NCI-H1694 (cell line): ENCODE measurements at regions not wholly inside any gene's neighbourhood (a gene's known extent, or its start where the extent isn't known, plus 50 kb on each side); places are given as distances from the start of the nearest gene placed in this dataset.
"Not testable (repeated sequence)": the region's sequence is repeated elsewhere in the genome, so short reads cannot be mapped to it uniquely, and the experiment has no call there.

ENCODE experiments used
- DNase-seq: peaks from one replicate; lab custom pipeline; 2025; lab: John Stamatoyannopoulos, UW

DNA sequence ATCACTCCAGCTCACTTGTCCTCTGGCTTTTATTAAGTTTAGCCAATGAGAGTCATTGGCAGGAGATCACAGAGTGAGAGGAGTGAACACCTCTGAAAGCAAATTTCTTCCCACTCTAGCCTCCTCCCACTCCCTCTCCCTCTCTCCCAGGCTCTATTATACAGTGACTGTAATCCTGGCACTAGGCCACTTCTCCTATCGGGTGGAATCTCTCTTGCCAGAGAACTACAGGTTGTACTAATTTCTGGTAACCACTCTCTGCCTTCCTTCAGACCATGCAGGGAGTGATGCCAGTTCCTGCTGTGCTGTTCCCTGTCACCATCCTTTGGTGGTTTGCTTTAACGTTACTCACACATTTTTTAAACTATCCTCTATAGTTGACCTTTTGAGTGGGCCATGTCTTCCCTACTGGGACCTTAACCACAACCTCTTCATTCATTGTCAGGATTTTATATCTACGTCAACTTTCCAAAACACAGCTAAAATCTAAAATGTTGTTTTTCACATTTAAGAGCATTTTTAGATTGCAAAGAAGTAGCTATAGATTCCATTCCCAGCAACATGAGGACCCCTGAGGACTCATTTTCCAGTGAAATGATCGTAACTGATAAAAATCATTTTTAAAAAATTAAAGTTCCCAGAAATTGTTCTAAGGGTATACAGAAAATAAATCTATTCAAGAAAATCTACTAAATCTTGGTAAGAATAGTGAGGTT lies 217.1 kb downstream of the MREG start:
- DNase-seq, result no peak

DNA sequence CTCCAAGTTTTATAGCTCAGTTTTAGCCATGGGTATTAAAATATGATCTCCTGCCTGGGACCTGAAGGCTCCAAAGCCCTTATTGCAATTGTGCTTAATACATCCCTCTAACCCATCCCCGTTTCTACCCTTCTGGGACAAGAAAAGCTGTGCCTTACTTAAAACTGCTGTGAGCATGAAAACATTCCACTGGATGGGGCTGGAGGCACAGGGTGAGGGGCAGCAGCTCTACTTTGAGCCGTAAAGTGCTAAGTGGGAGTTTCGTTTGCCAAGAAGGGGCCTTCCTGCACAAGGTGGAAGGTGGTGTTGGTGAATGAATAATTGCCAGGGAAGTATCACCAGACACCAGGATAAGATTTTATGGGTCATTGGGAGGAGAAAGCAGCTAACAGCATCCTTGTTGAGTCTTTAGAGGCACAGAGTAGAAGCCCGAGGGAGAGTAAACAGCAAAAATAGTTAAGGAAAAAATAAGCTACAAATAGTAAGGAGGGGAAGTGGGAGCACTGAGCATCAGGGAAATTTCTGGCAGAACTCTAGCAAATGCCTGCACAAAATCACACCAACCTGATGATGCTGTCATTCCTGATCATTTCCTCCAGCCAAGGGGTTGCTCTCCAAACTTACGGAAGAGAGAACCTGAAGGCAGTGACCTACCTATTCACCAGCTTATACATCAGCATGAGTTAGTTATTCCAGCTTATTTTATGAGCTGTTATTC lies 218.4 kb downstream of the MREG start:
- DNase-seq, result no peak

DNA sequence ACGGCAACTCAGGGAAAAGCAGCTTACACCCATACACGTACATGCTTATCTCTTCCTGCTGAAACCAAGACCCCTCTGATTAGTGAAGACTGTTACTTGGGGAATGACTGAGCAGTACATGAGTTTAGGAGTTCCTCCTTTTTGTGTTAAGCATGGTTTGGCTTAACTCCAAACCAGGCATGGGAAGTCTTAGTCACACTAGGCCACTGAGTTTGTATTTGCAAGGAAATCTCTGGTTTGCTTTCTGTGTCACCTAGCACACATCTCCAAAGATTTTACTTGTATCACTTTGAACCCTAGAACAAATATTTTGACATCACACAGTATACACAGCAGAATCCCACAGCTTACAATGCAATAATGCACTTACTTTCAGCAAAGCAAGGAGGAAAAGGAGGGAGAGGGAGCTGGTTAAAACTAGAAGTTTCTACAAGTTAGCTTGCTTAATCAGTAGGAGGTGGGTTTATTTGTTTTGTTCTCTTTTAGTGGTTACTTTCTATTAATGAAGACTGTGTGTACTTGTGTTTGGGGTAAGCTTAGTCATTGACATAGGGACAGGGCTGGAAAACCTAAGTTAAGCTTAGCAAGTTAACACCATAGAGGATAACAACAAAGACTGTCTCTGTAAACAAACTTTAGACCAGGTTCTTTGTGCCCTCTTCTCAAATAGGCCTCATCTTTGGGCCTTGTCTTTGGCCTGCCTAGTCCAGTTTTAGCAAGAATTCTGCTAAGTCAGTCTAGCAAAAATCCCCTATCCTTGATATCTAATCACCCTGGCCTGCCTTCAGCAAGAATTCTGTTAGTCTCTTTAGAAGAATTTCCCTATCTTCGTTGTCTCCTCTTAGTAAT lies 219.4 kb downstream of the MREG start:
- no peak for DNase-seq

DNA sequence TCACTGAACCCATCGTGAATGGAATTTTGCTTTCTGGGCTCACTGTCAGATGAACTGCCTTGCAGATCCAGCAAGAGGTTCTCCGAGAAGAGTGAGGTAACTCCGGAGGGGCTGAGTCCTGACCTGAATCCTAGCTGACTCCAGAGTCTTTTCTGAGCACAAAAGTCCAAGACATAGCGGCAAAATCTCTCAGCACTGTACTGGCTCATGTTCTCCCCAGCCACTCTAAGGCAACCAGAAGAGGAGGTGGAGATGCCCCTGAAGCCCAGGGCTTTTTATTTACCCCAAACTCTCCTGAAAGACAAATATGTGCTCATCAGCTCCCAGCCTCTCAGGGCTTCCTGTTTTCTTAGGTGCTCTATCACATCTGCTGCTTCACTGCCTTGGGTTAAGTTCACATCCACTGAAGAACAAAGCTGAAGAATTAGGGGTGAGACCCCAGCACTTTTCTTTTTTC lies 221.8 kb downstream of the MREG start:
- no peak for DNase-seq

DNA sequence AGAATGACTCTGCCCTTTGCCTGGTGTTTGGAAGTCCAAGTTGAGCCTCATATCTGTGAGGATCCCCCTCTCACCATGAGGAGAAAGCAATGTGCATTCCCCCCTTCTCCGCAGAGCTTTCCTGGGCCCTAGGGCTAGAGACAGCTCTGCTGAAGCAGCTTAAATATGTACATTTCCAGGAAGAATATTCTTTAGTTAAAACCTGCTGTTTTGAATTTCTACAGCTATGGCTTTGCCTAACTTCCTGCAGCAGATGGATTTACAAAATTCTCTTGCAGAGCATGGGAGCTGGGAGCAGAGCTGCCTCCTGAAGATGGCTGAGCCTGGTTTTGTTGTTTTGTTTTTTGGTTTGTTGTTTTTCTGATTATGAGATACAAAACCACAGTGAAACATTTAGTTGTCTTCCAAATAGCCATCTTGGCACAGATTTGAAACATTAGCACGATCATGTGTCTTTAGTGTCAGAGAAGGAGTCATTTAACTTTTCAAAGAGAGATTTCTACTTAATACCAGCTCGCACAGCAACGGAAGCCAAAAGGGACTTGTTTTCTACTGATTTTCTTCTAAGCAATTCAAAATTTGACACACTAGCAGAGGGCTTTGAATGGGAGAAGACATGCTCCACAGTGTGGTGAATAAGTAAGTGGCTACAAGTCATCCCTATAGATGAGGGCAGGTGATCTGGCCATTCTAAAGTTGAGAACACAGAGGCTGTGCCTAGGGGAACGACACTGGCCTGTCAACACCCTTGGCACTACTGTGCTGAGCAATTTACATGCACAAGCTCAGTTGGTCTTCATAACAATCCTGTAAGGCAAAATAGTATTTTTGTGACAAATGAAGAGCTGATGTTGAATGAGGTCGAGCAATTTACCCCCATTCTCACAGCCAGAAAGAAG lies 222.6 kb downstream of the MREG start:
- no peak for DNase-seq

DNA sequence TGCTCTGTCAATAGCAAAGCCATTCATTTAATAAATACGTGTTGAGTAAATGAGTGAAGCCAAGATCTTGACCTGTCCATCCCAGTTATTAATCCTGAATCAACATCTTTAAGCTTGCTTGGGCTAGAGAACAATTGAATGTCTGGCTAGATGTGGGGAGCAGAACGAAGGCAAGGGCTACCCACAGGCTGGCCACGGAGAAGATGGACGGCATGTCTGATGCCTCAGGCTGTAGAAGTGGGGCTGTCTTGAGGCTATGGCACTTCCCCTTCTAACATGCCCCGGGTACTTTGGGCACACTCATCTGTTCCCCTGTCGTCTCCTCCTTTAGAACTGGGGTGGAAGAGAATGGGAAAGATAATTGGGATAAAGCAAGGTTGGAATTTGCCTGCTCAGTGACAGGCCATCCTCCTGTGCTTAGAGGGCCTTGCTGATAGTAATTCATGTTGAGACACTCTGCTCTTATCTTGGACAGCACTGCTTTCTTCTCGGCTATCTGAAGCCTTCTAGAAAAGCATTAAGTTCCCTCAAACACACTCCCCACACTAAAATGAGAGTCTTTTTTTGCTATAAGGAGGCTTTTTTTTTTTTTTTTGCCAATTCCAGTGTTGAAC lies 225.7 kb downstream of the MREG start:
- DNase-seq, result no peak

DNA sequence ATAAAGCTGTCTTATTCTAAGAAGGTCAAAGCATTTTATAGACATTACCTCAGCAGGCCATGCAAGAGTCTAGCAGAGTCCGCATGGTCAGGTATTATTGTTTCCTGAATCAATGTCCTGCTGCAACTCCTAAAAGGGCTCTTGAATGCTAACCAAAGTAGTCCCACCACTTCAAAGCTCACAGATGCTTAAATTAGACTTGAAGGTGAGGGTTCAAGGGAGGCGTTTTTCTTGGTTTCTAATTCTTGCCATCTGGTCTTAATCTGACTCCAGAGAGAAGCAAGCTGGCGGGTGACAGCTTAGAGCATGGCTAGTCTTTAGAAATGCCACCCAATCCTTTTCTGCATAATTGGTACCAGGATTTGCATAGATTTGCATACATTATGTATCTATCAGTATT lies 226.3 kb downstream of the MREG start:
- no peak for DNase-seq

DNA sequence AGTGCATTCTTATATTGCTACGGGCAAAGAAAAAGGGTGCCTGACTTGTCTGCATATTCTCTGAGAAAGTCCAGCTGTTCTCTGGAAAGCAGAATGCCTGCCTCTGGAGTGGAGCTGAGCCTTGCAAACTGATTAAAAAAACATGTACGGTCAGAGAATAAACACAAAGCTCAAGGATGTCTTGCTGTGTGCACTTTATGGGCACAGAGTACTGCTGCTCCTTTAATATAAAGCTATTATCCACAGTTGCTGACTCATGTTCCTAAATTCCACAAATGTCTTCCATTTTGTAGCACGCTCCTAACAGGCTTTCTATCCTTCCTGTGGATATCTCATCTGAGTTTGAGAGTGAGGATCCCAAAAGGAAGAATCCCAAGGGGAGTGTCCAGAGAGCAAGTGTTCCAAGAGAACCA lies 229.0 kb downstream of the MREG start:
- no peak for DNase-seq

DNA sequence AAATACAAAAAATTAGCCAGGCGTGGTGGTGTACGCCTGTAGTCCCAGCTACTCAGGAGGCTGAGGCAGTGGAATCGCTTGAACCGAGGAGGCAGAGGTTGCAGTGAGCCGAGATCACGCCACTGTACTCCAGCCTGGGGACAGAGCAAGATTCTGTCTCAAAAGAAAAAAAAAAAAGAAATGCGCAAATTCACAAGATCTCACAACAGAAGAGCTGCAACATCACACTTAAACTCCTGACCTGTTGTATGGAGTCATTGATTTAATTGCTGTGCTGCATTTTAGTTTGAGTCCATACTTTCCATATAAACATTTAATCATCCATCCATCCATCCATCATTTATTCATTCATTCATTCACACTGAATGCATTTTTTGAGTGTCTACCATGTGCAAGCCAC lies 229.7 kb downstream of the MREG start:
- not testable (repeated sequence) for DNase-seq

DNA sequence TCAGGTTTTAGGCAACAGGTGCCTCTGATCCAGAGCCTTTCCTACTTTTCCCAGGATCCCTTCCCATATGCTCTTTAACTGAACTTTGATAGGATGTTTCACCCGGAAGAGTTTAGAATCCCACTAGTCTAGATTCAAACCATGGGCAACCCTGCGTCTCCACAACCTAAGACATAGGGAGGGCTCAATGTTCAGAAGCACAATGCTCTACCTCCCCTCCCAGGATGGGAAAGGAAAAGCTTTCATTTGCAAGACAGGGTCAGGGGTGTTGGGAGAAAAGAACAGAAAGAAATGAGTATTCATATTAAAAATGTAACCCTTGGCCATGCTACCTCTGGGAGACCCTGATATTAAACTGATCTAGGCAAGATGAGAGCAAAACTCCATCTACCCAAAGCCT lies 230.4 kb downstream of the MREG start:
- DNase-seq, result no peak

DNA sequence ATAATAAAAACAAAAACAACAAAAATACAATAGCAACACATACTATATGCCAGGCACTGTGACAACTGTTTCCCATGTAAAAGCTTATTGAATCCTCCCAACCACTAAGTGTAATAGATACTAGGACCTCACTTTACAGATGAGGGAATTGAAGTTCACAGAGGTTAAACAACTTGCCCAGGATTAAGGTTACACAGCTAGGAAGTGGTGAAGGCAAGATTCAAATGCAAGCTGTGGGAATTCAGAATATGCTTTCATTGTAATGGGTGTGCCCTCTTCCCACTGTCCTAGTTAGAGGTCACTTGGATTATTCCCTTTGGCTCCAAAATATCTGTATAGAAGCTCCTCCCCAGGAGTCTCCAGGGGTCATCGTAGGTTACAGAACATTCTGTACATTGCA lies 231.1 kb downstream of the MREG start:
- no peak for DNase-seq

DNA sequence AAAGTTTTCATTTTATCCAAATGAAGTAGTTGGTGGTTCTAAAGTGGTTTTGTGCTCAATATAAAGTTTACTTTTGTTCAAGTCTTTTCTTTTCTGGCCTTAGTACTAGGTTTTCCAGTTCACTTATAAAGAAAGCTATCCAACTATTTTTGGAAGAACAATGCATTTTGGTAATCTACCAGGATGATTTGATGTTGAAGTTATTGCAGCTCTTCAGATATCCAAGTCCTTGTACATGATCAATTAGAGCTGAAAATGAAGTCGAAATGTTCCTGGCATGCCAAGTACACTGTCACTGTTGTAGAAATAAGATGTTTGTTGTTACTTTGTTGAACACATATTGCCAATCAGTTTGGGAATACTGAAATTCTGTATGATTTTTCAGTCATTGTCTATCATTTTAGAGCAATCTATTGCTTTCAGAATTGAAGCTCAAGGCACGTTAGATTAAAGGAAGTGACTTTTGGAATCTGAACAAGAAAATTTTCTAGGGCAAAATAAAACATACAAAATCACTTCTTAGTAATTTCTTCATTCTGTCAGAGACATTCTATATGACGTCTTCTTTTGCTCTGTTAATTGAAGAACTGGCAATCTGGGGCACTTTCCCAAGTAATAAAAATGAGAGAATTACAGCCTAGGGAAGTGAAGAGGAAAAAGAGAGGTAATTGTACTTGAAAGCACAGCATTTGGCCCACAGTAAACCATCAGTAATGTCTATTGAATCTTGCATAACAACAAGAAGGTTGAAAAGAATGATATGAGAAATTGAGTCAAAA lies 232.3 kb downstream of the MREG start:
- no peak for DNase-seq

DNA sequence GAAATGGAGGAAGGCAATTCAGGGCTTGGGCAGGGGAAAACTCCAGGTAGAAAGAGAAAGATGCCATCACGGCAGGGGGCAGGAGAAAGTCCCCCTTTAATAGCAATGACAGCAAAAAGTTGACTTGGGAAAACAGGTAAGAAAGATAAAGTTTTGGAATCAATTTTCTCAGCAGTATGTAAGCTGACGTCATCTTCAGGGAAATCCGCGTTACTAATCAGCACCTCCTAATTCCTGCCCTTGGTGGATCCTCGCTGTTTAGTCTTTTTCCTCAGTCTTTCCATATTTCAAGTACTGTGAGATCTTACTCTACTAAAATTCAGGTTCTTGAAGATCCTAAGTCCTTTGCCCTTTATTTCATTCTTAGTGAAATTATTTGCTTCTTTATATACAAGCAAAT lies 233.0 kb downstream of the MREG start:
- no peak for DNase-seq

DNA sequence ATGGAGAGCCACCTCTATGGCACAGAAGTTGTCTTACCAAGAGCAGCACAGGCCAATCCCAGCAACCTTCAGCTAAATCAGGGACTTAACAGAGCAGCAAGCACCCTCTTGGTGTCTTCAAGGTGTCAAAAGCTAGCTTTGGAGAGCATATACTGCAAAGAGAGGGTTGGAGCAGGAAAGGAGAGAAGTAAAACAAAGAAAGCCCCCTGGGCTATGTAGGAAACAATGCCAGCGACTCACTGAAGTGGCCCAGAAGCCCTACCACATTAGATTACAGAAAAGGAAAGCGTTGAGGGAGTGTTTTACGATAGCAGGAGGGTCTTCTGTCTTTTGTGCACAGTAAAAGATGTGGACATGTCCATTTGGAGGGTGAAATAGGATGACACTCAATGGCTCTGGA lies 233.4 kb downstream of the MREG start:
- no peak for DNase-seq

DNA sequence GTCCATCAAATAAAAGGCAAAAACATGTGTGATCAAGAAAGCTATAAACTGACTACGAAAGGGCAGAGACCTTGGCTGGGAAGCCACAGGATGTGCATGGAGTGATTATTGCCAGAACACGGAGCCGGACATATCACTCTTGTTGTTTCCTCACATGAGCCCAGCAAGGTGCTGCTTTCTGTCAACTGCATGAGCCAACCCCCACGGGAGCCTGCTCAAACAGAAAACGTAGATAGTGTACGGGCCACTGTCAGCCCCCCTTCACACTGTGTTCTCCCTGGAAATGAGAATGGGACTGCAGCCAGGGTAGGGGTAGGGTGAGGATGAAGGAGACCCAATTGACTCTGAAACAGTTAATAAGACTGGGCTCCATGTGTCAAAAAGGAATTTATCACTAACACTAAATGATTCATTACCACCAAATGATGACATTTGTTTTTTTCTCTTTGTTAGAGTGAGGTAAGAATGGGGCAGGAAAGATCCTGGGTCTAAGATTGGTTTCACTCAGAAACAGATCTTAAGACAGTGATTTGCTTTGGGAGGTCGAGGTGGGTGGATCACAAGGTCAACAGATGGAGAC lies 235.8 kb downstream of the MREG start:
- no peak for DNase-seq

DNA sequence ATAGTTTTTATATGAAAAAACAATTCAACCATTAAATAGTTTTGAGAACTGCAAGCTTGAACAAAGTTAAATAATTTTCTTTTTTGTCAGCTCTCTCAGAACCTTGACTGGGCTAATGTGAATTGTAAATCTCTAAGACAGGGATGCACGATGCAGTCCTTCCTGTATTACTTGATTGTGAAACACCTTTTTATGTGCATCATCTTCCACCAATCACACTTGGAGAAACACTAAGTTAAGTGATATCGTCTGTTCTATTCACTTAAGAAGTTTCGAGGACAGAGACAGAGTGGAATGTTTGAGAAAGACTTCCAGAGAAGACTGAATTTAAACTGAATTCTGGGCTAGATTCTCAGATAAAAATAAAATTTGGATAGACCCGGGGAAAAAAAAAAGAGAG lies 238.2 kb downstream of the MREG start:
- DNase-seq, result no peak

DNA sequence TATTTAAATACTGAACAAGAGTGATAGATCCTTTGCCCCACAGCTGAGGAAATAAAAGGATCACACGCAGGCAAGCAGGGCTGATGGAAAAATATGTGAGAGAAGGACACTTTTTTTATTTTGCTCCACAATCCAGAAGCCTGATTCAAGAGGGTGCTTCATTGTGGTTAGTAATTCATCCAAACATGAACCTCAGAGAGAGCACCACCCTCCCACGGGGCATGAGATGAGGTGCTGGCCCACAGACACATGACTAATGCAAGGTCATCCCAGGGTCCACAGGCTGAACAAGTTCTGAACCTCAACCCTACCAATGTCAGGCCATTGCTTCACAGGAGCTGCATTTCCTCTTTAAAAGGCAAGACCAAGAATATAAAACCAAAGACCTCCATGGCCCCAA lies 239.6 kb downstream of the MREG start:
- no peak for DNase-seq

DNA sequence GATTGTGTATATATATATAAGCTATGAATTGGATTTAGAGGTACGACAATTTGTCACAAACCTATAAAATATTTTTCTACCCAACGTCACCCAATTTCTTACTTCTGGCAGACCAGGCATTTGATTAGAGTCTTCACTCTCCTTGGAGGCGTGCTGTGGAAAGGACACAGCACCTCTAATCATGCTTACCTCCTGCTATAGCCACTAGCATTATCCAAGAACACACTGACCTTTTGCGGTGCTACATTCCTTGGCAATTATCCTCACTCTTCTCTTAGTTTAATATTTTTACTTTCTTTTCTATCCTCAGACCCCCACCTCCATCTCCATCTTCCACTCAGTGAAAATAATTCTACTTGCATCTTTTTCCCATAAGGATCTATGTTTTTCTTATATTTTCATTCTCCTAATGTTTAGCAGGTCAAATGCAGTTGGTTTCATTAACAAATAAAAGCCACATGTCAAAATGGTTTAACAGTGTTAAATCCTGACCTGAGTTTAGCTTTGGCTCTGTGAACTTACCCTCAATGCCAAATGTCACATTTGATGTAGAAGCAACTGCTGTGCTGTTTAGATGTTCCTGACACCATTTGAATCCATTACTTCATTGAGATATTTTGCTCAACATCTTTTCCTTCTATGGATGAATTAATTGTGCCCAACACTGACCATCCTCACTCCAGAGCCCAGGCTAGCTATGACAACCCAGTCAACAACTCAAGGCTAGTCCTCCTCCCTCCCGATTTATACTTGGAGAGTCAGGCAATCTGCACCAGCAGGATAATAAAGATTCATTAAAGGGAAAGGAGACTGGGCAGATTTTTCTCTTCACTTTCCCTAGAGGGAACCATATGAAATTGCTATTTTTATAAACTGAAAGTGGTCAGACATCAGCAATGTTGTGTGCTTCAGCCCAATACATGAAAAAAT lies 240.5 kb downstream of the MREG start:
- no peak for DNase-seq

DNA sequence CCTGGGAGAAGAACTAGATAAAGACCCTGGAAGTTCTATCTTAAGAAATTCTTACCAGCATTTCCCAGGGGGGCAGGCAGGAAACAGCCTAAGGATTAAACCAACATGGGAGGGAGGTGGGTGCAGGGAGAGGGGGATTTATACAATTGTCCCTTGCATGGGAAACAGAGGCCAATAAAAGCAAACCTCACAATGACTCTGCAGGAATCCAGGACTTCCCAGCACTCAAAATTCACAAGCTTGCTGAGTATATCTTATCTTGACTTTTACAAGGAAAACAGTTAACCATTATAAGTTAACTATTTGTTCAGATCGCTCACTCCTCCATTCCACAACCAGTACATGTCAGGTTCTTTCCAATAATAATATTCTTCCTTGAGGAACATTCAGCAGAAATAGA lies 241.3 kb downstream of the MREG start:
- no peak for DNase-seq
